ENCODE measurements at regions not wholly inside any gene's neighbourhood (a gene's known extent, or its start where the extent isn't known, plus 50 kb on each side); places are given as distances from the start of the nearest gene placed in this dataset.

- no peaks in the 10 kb centered on the region for H3K9me1 ChIP-seq (ENCODE audit: control insufficient read depth, extremely low read depth, insufficient read depth, low read length)
- TF ChIP-seq EZH2 (IDR thresholded peaks at IDR 0.05; ENCODE audit: low read length) (no peak), CTCF (optimal IDR thresholded peaks at IDR 0.05 in 1 of 3, IDR thresholded peaks at IDR 0.05 in 1 of 3, conservative IDR thresholded peaks at IDR 0.05 in 1 of 3; ENCODE audit: extremely low read depth in 1 of 3, insufficient read depth in 2 of 3, low read length in 3 of 3) (no peak)
- dilution Hi-C loops (cut with MboI; ENCODE audit: extremely low pct_ligation_motif_present, low sequenced_read_pairs), result no loop called here
- FAIRE-seq (no peak), DNase-seq (ENCODE audit: low read depth, low spot score) (no peak)
- H3K79me2 ChIP-seq (ENCODE audit: control insufficient read depth, insufficient read depth, low read length), result no peaks in the 10 kb centered on the region
- no peak overlapping the region for H2AFZ ChIP-seq (ENCODE audit: control insufficient read depth, low read length)
- H3K9me3 ChIP-seq (ENCODE audit: control insufficient read depth, low read depth, low read length), result no peaks in the 10 kb centered on the region
- H4K20me1 ChIP-seq (ENCODE audit: control insufficient read depth, extremely low read depth, insufficient read depth, low read length), result no peaks in the 10 kb centered on the region
- no peaks in the 10 kb centered on the region for H3K4me1 ChIP-seq (ENCODE audit: control insufficient read depth, extremely low read depth, insufficient read depth, low read length)
- H3K9ac ChIP-seq (ENCODE audit: control insufficient read depth, extremely low read depth, insufficient read depth, low read length), result no peak overlapping the region
- no peaks in the 10 kb centered on the region for H3K36me3 ChIP-seq (ENCODE audit: control insufficient read depth in 2 of 2, extremely low read depth in 1 of 2, insufficient read depth in 2 of 2, low read length in 2 of 2)
- H3K4me2 ChIP-seq (ENCODE audit: control insufficient read depth, extremely low read depth, insufficient read depth, low read depth, low read length), result no peak overlapping the region
- H3K4me3 ChIP-seq (ENCODE audit: control insufficient read depth in 2 of 3, extremely low read depth in 1 of 3, insufficient read depth in 2 of 3, low read depth in 1 of 3, low read length in 3 of 3), result no peak overlapping the region
- no peaks in the 10 kb centered on the region for H3K27me3 ChIP-seq (ENCODE audit: control insufficient read depth, extremely low read depth, insufficient read depth, low read length)
- no peak overlapping the region for H3K27ac ChIP-seq (ENCODE audit: control insufficient read depth, insufficient read depth, low read length)
Observed at GRCh38 chr3:147760941-147761340, 351.8 kb downstream of the ZIC1 start.

- DNase-seq (ENCODE audit: low read depth, low spot score) (no peak), FAIRE-seq (no peak)
- H4K20me1 ChIP-seq (ENCODE audit: control insufficient read depth, extremely low read depth, insufficient read depth, low read length), result no peaks in the 10 kb centered on the region
- no peak overlapping the region for H3K27ac ChIP-seq (ENCODE audit: control insufficient read depth, insufficient read depth, low read length)
- H2AFZ ChIP-seq (ENCODE audit: control insufficient read depth, low read length), result no peak overlapping the region
- TF ChIP-seq CTCF (optimal IDR thresholded peaks at IDR 0.05 in 1 of 3, IDR thresholded peaks at IDR 0.05 in 1 of 3, conservative IDR thresholded peaks at IDR 0.05 in 1 of 3; ENCODE audit: extremely low read depth in 1 of 3, insufficient read depth in 2 of 3, low read length in 3 of 3) (no peak), EZH2 (IDR thresholded peaks at IDR 0.05; ENCODE audit: low read length) (no peak)
- H3K4me2 ChIP-seq (ENCODE audit: control insufficient read depth, extremely low read depth, insufficient read depth, low read depth, low read length), result no peak overlapping the region
- dilution Hi-C loops (cut with MboI; ENCODE audit: extremely low pct_ligation_motif_present, low sequenced_read_pairs), result no loop called here
- no peaks in the 10 kb centered on the region for H3K9me3 ChIP-seq (ENCODE audit: control insufficient read depth, low read depth, low read length)
- H3K36me3 ChIP-seq (ENCODE audit: control insufficient read depth in 2 of 2, extremely low read depth in 1 of 2, insufficient read depth in 2 of 2, low read length in 2 of 2), result no peaks in the 10 kb centered on the region
- H3K79me2 ChIP-seq (ENCODE audit: control insufficient read depth, insufficient read depth, low read length), result no peaks in the 10 kb centered on the region
- H3K27me3 ChIP-seq (ENCODE audit: control insufficient read depth, extremely low read depth, insufficient read depth, low read length), result no peaks in the 10 kb centered on the region
- no peak overlapping the region for H3K4me3 ChIP-seq (ENCODE audit: control insufficient read depth in 2 of 3, extremely low read depth in 1 of 3, insufficient read depth in 2 of 3, low read depth in 1 of 3, low read length in 3 of 3)
- no peaks in the 10 kb centered on the region for H3K4me1 ChIP-seq (ENCODE audit: control insufficient read depth, extremely low read depth, insufficient read depth, low read length)
- H3K9ac ChIP-seq (ENCODE audit: control insufficient read depth, extremely low read depth, insufficient read depth, low read length), result no peak overlapping the region
- no peaks in the 10 kb centered on the region for H3K9me1 ChIP-seq (ENCODE audit: control insufficient read depth, extremely low read depth, insufficient read depth, low read length)
Observed at GRCh38 chr3:147773116-147773630, 364.0 kb downstream of the ZIC1 start.

Measured in keratinocyte (primary cell).